ENCODE measurements at regions not wholly inside any gene's neighbourhood (a gene's known extent, or its start where the extent isn't known, plus 50 kb on each side); places are given as distances from the start of the nearest gene placed in this dataset.

DNA sequence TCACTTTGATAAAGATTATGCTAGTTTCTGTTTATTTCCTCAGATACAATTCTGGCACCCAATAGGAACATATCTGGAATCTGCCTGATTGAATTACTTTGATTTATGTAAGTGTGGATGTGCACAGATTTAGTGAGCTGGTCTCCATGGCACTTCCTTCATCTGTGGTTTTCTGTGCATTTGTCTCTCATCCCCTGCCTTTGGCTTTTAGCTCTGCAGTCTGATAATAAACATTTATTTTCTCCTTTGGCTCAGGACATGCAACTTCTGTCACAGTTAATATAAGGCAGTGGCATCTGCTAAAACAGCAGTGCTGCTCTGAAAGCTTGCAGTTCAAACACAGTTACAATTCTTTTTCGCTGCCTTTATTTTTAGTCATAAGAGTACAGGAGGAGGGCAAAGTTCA lies 273.7 kb upstream of the CHRM2 start:
- Mint-ChIP-seq H3K27me3 (ENCODE audit: insufficient read depth) (no peaks in the 10 kb centered on the region), H3K9me3 (peaks cover 5% of the 10 kb centered on the region), H3K4me1 (ENCODE audit: low read depth) (peaks cover 16% of the 10 kb centered on the region; the same call in 1 of the 2 replicates), H3K27ac (peak overlapping the region; percentile 16; the same call in 1 of the 2 replicates), H3K4me3 (peak overlapping the region; percentile 41; the same call in 1 of the 2 replicates), H3K36me3 (ENCODE audit: low read depth) (no peaks in the 10 kb centered on the region)
- DNase-seq, result no peak
- TF ChIP-seq, protein P1, sequence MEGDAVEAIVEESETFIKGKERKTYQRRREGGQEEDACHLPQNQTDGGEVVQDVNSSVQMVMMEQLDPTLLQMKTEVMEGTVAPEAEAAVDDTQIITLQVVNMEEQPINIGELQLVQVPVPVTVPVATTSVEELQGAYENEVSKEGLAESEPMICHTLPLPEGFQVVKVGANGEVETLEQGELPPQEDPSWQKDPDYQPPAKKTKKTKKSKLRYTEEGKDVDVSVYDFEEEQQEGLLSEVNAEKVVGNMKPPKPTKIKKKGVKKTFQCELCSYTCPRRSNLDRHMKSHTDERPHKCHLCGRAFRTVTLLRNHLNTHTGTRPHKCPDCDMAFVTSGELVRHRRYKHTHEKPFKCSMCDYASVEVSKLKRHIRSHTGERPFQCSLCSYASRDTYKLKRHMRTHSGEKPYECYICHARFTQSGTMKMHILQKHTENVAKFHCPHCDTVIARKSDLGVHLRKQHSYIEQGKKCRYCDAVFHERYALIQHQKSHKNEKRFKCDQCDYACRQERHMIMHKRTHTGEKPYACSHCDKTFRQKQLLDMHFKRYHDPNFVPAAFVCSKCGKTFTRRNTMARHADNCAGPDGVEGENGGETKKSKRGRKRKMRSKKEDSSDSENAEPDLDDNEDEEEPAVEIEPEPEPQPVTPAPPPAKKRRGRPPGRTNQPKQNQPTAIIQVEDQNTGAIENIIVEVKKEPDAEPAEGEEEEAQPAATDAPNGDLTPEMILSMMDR (IDR thresholded peaks at IDR 0.05), result no peak

DNA sequence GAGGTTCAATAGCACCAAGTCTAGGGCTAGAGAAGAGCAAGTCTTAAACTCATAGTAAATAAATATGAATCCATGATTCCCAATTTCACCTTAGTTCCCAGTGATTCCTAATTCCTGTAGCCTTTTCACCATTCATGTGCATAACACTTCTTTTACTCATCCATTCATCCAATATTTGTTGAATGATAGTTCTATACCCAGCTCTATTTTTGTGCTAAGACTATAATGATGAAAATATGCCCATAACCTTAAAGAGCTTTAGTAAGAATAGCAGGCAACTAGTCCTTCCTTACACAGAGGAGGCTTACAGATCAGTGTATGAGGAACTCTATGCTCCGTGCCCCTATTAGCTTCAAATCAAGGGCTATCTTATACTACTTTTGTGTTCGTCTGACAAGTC lies 280.2 kb upstream of the CHRM2 start:
- Mint-ChIP-seq H3K4me1 (ENCODE audit: low read depth) (peaks cover 14% of the 10 kb centered on the region; the same call in 1 of the 2 replicates), H3K27ac (no peak overlapping the region; the same call in 1 of the 2 replicates), H3K4me3 (no peak overlapping the region), H3K9me3 (peaks cover 5% of the 10 kb centered on the region; the same call in 1 of the 2 replicates), H3K36me3 (ENCODE audit: low read depth) (no peaks in the 10 kb centered on the region), H3K27me3 (ENCODE audit: insufficient read depth) (no peaks in the 10 kb centered on the region)
- TF ChIP-seq, protein P1 (IDR thresholded peaks at IDR 0.05), result no peak
- DNase-seq, result no peak

GRCh38 chr7:136585954-136586670 lies 282.3 kb upstream of the CHRM2 start:
- Mint-ChIP-seq H3K36me3 (ENCODE audit: low read depth) (no peaks in the 10 kb centered on the region), H3K27ac (no peak overlapping the region), H3K4me3 (no peak overlapping the region), H3K27me3 (ENCODE audit: insufficient read depth) (no peaks in the 10 kb centered on the region), H3K9me3 (peaks cover 5% of the 10 kb centered on the region; the same call in 1 of the 2 replicates), H3K4me1 (ENCODE audit: low read depth) (peaks cover 14% of the 10 kb centered on the region; the same call in 1 of the 2 replicates)
- TF ChIP-seq, protein P1 (IDR thresholded peaks at IDR 0.05), result no peak
- DNase-seq, result no peak

- Mint-ChIP-seq H3K9me3 (peaks cover 15% of the 10 kb centered on the region), H3K27ac (no peak overlapping the region)
These were observed 302.0 kb upstream of the CHRM2 start for GRCh38 chr7:136566491-136566890.

DNA sequence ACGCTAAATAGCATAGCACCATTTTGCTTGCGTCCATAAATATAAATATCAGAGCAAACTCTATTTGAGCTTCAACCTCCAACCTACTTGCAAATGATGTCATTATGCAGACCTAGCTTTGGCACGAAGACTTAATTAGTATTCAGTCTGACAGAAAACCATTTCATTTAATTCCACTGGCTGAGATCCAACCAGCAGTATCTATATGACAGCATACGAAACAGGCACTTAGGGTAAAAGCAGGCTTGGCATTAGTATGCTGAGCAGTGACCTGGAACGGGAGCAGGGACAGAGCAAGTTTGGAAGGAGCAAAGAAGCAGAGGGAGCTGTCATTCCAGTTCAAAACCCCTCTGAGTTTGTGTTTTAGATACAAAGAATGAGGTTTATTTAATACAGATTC lies 312.5 kb upstream of the CHRM2 start:
- no peak for DNase-seq
- no peaks in the 10 kb centered on the region for H3K27me3 Mint-ChIP-seq (ENCODE audit: insufficient read depth)
- H3K4me3 Mint-ChIP-seq, result no peak overlapping the region
- peaks cover 22% of the 10 kb centered on the region for H3K9me3 Mint-ChIP-seq
- no peaks in the 10 kb centered on the region for H3K36me3 Mint-ChIP-seq (ENCODE audit: low read depth)
- no peak overlapping the region for H3K27ac Mint-ChIP-seq
- peaks cover 6% of the 10 kb centered on the region; the same call in 1 of the 2 replicates for H3K4me1 Mint-ChIP-seq (ENCODE audit: low read depth)
- TF ChIP-seq, protein P1 (IDR thresholded peaks at IDR 0.05), result no peak

More at GRCh38 chr7:136566491-136566890, 302.0 kb upstream of the CHRM2 start:
- DNase-seq, result no peak
- H3K4me1 Mint-ChIP-seq (ENCODE audit: low read depth), result no peaks in the 10 kb centered on the region; the same call in 1 of the 2 replicates
- no peaks in the 10 kb centered on the region for H3K36me3 Mint-ChIP-seq (ENCODE audit: low read depth)
- H3K27me3 Mint-ChIP-seq (ENCODE audit: insufficient read depth), result no peaks in the 10 kb centered on the region
- TF ChIP-seq, protein P1 (IDR thresholded peaks at IDR 0.05), result no peak
- H3K4me3 Mint-ChIP-seq, result no peak overlapping the region
